ENCODE measurements at regions not wholly inside any gene's neighbourhood (a gene's known extent, or its start where the extent isn't known, plus 50 kb on each side); places are given as distances from the start of the nearest gene placed in this dataset.
"Not testable (repeated sequence)": the region's sequence is repeated elsewhere in the genome, so short reads cannot be mapped to it uniquely, and the experiment has no call there.

DNA sequence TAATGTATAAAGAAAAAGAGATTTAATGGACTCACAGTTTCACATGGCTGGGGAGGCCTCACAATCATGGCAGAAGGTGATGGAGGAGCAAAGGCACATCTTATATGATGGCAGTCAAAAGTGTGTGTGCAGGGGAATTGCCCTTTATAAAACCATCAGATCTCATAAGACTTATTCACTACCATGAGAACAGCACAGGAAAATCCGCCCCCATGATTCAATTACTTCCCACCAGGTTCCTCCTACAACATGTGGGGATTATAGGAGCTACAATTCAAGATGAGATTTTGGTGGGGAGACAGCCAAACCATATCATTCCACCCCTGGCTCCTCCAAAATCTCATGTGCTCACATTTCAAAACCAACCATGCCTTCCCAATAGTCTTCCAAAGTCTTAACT is 82.5 kb upstream of the ANKRD1 start:
- not testable (repeated sequence) for DNase-seq (ENCODE audit: low read depth in 2 of 2)

DNA sequence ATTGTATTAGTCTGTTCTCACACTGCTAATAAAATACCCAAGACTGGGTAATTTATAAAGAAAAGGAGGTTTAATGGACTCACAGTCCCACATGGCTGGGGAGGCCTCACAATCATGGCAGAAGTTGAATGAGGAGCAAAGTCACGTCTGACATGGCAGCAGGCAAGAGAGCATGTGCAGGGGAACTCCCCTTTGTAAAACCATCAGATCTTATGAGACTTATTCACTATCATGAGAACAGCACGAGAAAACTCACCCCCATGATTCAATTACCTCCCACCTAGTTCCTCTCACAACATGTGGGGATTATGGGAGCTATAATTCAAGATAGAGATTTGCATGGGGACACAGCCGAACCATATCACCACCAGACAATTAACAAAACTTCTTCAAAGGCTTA is 84.4 kb upstream of the ANKRD1 start:
- DNase-seq (ENCODE audit: low read depth in 2 of 2) = not testable (repeated sequence)

DNA sequence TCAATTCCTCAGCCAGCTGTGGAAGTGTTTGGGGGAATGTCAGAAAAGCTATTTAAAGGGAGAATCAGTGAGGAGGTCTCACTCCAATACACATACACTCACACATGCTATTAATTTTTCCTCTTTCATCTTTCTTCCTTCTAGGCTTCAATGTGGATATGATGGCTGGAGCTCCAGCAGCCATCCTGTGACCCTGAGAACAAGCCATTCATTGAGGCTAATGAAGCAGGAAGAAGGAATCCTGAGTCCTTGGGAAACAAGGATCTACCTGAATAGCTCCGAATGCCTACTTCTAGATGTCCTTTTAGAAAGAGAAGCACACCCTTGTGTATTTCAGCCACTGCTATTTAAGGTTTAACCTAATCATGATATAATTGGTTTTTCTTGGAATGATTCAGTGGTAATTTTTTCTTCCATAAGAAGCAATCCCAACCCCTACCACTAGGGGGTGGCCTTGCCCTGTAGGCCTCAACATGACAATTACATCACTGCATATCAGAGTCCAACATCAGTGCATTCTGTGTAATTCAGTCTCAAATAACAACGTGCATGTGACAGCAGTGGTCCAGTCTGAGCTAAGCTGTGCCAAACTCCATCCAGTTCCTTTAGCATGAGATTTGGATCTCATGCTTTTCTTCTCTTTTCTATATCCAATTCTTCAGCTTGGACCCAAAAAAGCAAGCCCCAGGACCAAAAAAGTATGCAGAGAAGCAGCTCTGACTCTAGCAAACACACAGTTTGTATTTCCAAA is 85.3 kb upstream of the ANKRD1 start:
- peak; percentile 16 to 53 for DNase-seq (ENCODE audit: low read depth in 2 of 2)

DNA sequence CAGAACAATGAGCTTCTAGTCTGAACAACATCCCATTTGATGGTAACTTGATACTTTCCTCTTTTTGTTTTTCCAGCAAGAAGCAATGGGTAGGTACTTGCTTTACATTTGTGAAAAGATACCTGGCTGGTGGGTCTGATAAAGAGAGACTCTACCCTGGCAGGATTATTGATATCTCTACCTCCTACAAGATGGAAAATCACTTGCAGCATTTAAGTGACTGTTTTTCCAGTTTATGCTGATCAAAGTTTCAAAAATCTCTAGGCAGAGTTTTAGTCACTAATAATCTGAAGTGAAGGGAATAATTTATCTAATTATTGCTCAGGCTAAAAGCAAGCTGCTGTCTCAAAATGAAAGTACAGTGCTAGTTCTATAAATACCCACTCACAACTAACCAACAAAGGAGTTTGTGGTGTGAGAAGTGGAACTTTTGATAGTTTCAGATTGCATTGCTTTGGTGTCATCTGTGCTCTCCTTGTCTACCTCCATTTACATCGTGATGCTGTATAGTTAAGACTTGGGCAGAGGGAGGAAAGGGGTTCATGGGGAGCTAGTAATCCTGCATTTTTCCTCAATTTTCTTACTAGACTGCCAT is 86.0 kb upstream of the ANKRD1 start:
- no peak for DNase-seq (ENCODE audit: low read depth in 2 of 2)

DNA sequence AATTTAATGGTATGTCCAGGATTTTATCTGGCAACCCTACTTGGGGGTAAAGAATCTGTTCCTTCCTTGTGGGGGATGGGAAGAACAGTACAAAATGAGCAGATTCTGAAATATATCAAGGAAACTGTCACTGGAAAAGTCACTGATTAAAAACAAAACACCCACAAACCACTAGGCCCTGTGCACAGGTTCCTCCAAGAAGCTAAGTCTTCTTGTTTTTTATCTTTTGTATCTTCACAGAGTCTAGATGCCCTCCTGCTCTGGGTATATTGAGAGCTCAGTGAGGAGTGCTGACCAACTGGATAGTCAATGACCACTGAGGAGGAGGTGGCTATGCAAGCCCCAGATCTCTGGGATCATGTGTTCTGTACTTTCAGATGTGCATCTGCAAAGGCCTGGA is 86.8 kb upstream of the ANKRD1 start:
- no peak for DNase-seq (ENCODE audit: low read depth in 2 of 2)

DNA sequence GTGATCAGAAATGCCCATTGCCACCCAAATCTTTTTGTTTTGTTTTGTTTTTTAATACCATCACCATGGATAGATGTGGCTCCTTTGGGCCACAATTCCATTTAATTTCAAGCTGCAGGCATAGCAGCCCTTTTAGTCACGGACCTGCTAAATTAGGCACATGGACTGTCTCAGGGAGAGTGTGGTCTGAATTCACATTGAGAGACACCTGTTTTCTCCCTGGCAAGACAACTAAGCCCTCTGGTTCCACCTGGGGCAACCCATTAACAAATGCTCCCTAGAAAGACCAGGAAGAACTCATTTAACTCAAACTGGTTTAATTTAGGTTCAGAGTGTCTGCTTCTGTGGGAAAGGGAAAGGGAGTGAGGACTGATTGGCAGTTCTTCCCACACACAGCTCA is 88.2 kb upstream of the ANKRD1 start:
- no peak for DNase-seq (ENCODE audit: low read depth in 2 of 2)

DNA sequence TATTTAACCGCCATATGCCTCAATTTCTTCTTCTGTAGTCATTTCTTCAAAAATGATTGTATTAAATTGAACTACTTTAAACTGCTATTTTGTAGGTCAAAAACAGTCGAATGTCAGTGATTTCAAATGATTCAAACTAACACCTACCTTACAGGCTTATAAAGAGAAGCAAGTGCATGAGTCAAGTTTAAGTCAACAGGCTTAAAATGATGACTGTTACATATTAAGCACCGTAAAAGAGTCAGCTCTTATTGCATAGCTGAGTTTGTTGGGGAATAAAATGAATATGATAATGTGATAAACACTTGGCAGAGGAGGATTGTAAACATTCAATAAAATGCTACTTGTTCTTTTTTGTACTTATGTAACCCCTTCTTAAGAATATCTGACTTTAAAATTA is 90.1 kb upstream of the ANKRD1 start:
- DNase-seq (ENCODE audit: low read depth in 2 of 2) = no peak

DNA sequence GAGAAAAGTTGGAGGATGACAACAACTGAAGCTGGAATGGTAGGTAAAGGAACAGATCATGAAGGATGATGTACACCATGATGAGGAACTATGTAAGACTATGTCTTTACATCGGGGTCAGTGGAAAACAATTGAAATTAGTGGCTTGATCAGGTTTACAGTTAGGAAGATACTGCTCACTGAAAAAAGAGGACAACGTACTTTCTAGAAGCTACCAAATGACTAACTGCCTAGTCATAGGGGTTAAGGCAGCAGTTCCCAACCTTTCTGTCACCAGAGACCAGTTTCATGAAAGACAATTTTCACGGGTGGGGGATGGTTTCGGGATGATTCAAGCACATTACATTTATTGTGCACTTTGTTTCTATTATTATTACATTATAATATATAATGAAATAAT is 91.6 kb upstream of the ANKRD1 start:
- no peak for DNase-seq (ENCODE audit: low read depth in 2 of 2)

DNA sequence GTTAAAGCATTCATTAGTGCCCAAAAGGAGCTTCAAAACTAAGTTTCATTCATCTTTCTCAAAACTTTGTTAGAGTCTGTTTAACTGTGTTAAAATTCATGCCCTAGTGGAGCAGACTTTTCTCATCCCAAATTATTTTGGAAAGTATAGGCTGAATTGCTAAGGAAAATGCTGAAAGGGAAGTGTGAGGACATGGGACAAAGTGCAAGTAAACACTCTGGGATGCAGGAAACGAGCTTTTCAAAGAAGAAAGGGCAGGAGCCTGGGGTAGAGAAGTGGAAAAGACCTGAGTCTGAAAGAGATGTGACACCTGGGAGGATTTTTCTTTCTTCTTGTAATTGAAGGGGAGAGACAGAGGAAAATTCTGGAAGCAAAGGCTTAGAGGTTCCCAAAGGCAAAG is 93.1 kb upstream of the ANKRD1 start:
- DNase-seq (ENCODE audit: low read depth in 2 of 2) = no peak

DNA sequence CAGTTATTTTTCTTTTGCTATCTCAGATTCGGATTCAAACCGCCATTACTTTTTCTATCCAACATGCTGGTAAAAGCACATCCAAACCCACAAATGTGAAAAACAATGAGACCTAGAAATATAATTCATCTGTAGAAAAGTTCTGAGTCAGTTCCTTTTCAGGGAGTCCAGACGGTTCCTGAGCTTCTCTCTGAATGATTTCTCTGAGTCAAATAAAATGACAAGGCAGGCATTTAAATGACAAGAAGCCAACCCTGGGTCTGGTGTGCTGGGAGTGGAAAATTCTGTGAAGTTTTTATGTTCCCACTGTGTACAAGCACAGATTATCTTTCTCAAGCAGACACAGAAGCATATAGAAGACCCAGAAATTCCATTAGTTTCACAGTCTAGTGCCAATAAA is 96.3 kb upstream of the ANKRD1 start:
- no peak for DNase-seq (ENCODE audit: low read depth in 2 of 2)

DNA sequence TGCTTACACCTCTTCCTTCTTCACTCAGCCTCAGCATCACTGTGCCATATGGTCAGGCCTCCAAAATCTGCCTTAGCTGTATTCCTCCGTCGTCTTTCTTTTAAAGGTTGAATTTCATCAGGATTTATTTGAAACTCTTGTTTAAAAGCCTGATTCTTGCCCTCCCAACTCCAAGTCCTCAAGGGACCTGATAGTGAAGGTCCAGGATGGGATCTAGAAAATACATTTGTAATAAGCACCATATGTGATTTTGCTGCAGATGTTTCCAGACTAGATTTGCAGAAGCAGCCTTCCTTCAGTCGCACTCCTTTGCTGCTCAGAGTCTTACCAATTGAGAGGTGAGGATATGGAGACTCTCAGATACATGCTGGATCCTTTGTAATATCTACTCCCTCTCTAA is 101.0 kb upstream of the ANKRD1 start:
- no peak for DNase-seq (ENCODE audit: low read depth in 2 of 2)

DNA sequence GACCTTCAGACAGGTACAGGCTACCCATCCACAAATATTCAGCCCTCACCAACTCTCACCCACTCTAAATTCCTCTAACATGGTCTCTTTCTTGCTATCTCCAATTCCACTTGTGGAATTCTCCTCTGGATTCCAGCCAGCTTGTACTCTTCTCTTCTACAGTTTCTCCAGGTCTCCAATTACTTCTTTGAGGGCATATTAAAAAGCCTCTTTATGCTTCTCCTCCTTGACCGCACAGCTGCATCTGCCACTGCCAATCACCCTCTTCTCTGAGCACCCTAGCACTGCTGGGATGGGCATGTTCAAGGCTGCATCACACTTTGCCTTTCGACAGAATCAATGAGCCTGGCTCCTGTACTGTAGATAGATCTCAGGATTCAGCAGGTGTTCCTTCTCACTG is 101.5 kb upstream of the ANKRD1 start:
- no peak for DNase-seq (ENCODE audit: low read depth in 2 of 2)

DNA sequence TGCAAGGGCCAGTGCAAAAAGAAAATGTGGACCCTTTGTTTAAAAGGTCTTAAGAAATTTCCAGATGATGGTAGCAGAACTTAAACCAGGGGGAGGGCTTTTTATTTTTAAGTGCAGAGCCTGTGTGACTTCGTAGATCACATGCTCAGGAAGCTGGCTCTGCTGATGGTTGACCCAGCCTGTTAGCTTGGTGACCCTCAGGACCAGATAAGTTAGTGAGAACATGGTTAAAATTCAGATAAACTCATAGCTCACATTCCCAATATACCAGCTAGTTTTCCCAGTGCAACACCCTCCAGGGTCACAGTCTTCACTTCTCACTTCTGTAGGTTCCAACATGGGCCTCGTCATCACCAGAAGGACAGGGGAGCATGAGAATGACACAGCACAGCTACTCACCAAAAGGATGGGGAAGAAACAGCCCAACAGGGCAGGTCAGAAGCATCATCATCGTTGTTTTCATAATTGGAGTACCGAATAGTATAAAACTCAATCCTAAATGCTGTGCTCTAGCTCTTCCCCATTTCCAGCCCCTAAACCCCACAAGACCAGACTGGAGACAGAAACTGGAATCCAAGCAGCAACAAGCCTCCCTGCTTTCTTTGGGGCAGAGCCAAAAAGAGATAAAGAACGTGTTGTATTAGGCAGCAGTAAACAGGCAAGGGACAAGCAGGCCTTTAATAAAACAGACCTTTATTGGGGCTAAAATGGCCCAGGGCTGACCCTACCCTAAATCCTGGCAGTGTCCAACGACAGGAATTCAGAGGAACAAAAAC is 102.2 kb upstream of the ANKRD1 start:
- no peak for DNase-seq (ENCODE audit: low read depth in 2 of 2)

DNA sequence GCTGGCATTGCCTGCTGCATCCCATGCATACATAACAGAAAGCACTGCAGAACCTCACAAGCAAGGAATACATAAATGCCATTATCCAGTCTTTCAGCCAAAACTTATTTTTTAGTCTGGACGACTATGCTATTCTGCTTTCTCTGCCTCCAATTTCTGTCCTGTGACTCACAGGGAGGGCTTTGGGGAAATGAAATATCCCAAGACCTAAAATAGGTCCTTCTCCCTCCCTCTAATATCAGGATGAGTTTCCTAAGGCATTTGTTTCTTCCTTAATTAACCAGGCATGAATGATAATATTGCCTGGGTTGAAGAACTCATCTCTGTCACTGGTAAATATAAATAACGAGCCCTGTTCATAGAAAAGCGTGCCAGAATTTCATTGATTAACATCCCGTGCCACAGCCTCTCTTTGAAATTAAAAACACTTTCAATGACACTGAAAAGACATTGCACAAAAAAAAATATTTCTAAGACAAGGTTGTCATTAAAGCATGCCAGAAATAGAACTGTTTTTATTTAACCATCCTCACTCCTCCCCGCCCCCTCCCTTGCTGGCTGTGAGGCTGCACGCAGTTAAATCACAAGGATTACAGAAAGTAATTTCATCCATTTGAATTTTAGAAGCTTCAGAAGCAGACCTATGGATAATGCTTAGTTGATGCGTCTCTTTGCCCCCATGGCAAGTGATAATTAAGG is 103.0 kb upstream of the ANKRD1 start:
- DNase-seq (ENCODE audit: low read depth in 2 of 2) = no peak

DNA sequence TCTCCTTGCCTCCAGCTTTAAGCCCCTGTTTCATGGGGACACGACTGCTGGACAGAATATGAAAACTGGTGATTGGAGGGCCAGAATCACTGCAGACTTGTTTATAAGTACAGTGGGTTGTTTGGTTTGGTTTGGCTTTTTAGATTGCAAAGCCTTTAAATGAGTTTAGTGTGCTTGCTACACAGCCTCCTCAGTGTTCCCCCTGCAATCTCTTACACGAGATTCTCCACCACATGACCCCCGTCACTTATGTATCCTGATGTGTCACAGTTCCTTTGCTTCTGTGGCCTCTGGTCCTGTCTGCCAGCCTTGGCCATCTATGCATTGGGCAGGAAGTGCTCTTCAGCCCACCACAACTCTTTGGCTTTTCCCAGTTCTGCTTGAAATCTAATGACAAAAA is 103.7 kb upstream of the ANKRD1 start:
- no peak for DNase-seq (ENCODE audit: low read depth in 2 of 2)

DNA sequence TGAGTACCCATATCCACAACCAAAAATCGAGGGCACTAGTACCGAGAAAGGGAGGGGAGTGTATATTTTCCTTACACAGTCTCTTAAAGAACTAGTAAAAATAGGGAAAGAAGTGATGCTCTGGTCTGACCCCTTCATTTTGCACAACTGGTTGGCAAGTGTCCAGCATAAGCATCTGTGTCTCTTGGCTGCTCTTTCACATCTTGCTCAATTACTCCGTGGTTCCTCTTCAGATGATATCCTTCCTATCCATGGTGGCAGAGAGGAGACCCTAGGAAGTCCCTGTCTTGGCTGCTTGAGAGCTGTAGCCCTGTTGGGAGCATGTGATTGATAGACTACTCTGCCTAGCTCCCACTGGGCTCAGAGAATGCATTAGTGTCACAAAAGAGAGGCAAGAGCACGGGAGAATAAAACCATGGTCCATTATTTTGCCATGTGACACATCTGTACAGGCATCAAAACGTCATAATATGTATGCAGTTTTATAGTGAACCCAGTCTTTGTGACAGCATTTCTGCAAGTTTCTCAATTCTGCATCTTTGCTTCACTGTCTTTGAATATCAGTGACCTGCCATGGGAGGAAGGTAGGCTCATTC is 111.8 kb upstream of the ANKRD1 start:
- DNase-seq (ENCODE audit: low read depth in 2 of 2) = no peak

DNA sequence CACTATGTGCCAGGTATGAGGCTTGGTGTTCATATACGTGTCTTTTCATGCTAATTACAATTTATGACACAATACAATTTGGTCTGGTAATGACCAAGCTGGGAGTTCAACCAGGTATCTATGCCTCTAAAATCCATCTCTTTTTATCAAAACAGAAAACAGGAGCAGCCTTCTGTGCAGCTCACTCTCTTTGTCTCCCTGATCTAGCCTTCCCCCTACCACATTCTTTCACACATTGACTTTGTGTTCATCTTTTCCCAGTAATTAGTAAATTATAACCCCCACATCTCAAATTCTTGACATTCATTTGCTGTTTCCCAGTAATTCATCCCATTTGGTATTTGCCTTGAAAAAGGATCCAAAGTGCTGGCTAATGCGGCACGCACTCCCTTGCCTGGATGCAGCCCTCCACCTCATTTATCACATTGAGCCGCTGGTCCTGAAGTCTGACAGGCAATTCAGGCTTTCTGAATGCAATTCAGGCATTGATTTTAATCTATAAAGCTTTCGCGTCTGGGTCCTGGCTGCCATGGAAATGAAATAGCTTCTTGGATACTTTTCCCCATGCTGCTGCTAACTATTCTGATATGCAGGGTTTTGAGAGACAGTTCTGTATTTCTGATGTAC is 112.5 kb upstream of the ANKRD1 start:
- no peak for DNase-seq (ENCODE audit: low read depth in 2 of 2)

DNA sequence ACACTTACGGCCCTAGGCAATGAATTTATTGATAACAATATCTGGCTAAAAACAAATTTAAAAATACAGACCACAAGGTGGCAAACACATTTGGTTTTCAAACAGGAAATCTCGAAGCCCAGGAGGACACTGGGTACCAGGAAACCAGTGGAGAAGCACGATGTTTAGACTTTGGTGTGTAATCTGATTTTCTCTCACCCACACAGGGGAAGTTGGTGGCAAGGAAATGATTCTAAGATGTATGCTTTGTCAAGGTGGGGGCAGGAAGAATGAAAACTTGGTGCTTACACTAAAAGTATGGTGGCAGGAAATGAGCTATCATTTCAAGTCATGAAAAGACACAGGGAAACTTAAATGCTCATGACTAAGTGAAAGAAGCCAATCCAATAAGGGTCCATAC is 113.2 kb upstream of the ANKRD1 start:
- no peak for DNase-seq (ENCODE audit: low read depth in 2 of 2)

DNA sequence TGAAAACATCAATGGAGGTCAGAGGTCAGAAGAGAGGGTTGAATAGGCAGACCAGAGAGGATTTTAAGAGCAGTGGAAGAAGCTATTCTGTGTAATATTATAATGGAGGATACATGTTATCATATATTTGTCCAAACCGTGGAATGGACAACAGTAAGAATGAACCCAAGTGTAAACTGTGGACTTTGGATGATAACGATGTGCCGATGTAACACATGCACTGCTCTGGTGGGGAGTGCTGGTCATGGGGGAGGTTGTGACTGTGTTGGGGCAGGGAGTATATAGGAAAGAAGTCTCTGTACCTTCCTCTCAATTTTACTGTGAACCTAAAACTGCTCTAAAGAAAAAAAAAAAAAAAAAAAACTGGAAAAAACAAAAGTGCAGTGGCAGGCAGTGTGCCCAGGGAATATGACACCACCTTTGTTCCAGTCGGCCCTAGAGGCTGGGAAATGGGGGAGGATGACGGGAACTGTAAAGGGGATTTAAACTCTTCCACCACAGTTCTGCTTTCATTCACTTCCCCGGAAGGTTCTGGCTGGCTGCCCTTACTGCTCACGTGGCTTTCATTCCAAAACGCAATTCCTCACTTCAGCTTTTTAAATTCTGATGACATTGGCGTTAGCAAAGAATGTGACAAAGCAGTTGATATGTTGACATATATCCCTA is 113.7 kb upstream of the ANKRD1 start:
- no peak for DNase-seq (ENCODE audit: low read depth in 2 of 2)

DNA sequence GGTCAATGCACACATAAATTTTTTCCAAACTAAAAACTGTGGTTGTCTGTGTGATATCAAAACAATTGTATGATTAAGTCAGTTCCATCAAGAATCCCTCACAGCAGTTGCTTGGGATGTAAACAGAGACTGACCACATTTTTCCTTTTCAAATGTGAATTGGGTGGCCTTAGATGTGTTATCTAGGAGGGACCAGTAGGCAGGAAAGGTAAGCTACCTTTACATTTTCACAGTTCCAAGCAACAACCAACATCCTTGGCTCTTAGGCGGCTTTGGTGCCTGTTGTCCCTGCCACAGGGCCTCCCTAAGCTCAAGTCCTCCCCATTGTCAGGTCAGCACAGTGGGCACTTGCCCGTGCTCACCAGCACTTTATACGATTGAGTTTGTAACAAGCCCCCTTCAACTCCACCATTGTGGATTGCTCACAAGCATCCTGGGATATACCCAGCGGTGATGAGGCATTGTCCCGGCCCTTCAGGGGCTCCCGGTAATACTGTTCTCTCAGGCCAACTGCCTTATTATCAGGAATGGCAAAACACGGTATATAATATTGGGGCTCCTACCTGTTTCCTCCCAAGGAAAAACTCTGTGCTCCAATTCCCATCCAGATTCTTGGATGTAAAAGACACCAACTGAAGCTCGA is 114.9 kb upstream of the ANKRD1 start:
- no peak for DNase-seq (ENCODE audit: low read depth in 2 of 2)
